Effector CD8-positive, alpha-beta T cell (primary cell): ENCODE measurements at regions not wholly inside any gene's neighbourhood (a gene's known extent, or its start where the extent isn't known, plus 50 kb on each side); places are given as distances from the start of the nearest gene placed in this dataset.
"Not testable (repeated sequence)": the region's sequence is repeated elsewhere in the genome, so short reads cannot be mapped to it uniquely, and the experiment has no call there.

Experiments used
- DNase-seq: peaks from one replicate; lab custom pipeline; 2025; lab: John Stamatoyannopoulos, UW

DNA sequence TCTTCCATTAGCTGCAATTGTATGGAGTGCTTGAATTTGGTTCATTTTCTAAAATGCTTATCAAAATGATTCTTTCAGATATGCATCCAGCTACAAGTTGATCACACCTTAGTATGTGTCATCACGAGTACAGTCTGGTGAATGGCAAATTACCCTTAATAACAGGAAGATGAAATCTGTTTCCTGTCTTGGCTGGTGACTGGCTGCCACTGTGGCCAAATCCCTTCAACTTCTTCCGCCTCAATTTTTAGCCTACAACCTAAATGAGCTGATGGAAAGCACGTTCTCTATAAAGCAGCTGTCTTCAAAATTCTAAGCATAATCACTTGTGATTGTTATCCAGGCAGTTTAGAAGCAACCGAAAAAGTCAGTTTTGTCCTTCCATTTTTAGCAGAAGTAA lies 387.1 kb upstream of the NECTIN3 start:
- DNase-seq = no peak

DNA sequence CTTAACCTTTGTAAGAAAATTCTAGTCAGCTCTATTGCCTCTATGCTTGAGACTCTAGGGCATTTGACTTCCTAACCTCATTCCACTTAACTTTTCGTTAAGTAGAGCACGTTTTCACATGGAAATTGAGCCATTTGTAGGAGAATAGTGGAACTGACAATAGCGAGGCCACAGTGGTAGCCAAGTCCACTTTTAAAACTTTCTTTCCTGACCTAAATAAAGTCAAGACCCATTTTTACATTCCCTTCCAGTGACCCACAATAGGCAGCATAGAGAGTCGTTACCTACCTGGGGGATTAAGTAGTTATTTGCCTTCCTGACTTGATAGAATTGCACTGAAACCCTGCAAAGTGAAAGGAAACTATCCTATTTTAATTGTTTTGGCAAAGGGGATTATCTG lies 386.0 kb upstream of the NECTIN3 start:
- DNase-seq = no peak

DNA sequence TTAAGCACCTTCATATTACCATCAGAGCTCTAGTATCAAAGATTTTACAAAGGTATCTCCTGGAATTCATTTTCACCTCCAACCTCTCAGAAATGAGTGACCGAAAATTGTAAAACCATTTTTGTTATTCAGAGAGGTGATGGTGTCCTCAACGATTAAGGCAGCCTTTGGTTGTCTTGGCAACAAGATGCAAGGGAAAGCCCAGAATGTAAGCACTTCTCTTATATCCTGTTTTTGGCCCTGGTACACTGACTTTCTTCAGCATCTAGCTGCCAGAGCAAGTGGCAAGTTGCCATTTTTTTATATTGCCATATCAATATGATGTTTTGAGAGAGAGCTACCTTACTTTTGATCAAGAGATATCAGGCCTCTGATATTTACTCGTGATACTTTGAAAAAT lies 384.9 kb upstream of the NECTIN3 start:
- no peak for DNase-seq

DNA sequence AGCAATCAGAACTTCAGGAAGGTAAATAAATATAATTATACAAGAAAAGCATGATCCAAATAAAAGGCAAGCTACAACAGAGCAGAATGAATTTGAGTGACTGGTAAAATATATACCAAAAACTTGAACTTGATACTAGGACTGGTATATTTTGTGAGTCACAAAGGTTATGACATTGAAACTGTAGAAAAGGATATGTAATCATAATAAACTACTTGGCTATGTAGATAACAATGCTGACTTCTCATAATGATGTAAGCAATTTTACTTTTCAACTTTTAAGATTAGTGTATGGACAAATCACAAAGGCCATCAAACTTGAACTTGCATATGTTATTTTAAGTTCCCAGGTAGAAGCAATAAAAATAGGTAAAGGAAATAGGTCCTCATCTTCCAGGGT lies 384.5 kb upstream of the NECTIN3 start:
- no peak for DNase-seq

DNA sequence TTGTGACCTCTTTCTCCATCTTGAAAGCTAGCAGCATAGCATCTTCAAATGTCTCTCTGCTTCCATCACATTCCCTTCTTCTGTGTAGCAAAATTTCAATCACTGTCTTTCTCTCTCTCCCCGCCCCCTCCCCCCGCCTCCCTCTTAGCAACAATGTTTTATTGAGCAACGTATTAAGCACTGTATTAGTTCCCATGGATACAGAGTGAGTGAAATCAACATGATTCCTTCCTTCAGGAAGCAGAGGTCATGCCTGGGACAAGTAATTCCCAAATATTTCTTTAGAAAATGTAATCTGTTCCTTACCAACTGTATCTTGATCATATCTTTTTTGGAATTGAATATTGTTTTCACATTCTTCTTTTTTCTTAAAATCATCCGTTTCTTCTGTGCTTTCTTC lies 373.7 kb upstream of the NECTIN3 start:
- no peak for DNase-seq

DNA sequence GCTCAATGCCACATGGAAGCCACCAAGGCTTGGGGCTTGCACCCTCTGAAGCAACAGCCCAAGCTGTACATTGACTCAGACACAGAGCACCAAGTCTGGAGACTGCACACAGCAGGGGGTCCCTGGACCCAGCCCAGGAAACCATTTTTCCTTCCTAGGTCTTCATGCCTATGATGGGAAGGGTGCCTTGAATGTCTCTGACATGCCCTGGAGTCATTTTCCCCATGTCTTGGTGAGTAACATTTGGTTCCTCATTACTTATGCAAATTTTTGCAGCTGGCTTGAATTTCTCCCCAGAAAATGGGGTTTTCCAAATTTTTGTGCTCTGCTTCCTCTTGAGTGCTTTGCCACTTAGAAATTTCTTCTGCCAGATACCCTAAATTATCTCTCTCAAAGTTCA lies 367.3 kb upstream of the NECTIN3 start:
- DNase-seq = not testable (repeated sequence)

DNA sequence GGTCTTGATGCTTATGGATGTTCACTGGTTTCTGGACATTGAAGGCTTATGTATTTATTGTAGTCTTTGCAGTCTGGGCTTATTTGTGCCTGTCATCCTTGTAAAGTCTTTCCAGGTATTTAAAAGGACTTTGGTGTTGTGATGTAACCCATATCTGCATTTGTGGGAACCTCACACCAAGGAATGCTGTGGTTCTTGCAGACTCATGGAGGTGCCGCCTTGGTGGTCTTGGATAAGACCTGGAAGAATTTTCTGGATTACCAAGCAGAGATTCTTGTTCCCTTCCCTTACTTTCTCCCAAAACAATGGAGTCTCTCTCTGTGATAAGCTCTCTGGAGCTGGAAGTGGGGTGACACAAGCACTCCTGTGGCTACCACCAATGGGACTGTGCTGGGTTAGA lies 363.5 kb upstream of the NECTIN3 start:
- no peak for DNase-seq

DNA sequence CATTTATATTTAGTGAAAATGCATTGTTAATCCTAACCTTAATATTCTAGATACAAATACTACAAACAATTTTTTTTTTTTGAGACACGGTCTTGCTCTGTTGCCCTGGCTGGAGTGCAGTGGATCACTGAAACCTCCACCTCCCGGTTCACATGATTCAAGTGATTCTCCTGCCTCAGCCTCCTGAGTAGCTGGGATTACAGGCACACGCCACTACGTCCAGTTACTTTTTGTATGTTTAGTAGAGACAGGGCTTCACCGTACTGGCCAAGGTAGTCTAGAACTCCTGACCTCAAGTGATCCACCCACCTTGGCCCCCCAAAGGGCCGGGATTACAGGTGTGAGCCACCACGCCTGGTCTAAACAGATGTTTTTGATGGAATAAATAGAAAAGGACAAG lies 361.5 kb upstream of the NECTIN3 start:
- no peak for DNase-seq

DNA sequence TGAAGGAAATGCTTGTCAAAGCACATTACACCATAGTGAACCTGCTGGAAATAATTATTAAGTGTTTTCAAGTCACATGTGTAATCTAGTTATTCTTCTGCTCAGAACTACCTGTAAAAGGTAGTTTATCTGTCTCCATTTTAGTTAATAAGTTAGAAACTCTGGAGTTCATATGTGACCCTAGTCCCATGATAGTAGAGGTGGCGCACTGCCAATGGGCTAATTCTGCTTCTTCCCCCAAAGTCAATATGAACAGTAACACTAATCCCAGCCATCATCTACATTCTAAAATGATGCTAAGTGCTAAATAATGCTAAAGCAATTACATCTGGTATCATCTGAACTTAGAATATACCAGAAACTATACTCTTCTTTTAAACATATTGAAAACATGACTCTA lies 361.0 kb upstream of the NECTIN3 start:
- DNase-seq = no peak

DNA sequence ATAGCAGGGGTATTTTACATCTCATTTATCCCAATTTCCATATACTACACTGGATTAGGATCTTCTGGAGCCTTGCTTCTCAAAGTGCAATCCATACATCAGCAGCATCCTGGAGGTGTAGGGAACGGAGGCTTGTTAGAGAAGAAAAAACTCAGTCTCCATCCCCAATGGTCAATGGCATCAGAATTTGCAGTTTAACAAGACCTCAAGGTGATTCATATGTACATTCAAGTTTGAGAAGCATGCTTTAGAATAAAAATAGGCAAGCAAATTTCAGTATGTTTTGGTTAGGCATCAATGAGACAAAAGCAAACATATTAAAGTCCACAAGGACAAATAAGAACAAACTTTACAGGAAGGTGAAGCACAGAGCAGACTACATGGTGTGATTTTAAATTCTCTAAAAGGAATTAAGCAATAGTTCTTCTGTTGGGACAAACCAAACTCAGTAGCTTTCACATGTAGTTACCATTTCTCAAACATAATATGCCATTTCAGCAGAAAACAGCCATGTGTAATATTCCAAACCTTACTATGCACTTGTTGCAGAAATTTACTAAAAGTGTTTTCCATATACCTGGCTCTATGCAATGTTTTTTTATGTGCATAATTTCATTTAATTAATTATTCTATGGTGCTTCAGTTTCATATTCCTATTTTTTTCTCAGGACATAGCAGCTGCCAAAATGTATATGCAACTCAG lies 360.3 kb upstream of the NECTIN3 start:
- no peak for DNase-seq

DNA sequence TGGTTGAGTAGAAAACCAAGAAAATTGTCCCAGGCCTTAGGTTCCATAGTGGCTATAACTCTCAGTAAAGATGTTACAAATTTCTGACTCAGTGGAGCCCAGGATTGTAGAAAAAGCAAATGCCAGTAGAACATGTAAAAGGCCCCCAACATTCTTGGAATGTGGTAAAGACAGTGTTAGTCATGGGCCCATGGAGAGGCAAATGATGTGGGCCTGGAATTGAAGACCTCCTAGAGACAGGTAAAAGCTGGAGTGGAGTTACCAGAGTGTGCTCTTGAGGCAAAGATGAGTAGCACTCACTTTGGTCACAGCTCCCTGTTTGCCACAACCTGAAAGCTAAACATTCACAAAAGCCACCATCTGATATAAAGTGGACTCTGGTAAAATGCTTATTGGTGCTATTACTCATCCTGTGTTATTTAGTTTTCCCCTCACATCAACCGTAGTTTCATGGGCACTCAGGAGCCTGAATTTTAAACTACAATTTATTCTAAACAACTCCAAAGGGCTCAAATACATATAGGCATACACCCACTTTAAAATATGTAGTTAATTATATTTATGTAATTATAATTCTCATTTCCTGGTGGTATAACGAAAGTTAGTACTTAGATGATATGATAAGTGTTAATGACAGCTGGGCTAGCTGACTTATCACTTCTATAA lies 359.6 kb upstream of the NECTIN3 start:
- DNase-seq = no peak

DNA sequence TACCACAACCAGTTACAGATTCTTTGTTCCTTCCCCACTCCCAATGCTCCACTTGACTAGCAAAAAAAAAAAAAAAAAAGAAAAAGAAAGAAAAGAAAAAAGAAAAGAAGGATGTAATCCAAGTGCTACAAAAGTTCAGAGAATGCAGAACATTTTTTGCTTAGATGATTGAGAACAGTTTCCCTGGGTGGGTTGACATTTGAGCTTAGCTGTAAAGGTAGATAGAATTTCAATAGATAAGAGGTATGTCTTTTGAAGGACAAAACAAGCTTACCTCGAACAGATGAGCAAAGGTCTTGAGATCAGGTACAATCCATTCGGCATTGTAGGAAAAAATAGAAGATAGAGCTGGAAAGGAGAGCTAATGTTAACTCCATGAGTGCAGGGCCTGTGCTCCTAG lies 344.6 kb upstream of the NECTIN3 start:
- no peak for DNase-seq

DNA sequence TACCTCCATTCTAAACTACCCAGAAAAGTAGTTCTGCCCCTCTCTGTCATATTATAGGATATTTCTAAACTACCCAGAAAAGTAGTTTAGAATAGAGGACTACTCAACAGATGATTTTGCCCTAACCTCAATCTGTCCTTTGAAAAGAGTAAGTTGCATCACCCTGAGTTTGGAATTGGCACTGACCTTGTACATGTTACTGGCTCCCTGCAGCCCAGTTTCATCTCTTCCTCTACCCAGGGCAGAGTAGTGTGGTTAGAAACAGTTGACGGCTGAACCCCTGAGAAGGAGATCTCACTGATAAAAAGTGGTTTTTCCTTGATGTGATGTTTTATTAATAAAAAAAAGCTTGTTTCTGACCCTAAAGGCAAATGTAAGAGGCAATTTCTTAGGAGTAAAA lies 340.5 kb upstream of the NECTIN3 start:
- no peak for DNase-seq

DNA sequence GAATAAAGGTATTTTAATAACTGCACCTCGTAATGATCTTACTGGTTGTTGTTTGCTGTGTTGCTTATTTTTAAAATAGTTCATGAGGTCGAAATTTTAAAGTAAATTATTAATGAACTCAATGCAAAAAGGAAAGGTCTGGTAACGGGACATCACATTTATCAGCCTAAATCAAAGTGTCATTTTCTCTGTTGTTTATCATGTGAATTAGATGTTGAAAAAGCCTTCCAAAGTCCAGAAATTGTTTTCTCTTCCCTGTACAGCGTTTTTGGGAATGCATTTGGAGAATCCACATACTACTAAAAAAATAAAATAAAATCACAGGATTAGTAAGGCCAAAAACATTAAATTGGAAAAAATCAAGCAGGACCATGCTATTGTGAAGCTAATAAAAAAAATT lies 339.2 kb upstream of the NECTIN3 start:
- no peak for DNase-seq

DNA sequence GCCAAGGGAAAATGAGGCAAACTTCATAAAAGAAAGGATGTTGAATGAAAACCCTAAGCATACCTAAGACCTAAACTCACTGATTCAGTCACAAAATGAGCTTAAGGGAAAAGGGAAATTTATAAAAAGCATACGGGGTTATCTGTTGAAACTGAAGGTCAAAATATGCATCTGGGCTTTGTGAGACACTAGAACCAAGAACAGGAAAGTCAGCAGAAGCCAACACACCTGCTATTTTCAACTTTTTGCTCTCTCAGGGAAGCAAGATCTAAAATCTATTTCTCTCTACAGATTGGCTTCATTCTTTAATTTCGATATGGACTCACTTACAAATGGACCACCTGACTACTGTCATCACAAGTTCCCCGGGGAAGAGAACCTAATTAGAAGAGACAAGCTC lies 338.6 kb upstream of the NECTIN3 start:
- no peak for DNase-seq

DNA sequence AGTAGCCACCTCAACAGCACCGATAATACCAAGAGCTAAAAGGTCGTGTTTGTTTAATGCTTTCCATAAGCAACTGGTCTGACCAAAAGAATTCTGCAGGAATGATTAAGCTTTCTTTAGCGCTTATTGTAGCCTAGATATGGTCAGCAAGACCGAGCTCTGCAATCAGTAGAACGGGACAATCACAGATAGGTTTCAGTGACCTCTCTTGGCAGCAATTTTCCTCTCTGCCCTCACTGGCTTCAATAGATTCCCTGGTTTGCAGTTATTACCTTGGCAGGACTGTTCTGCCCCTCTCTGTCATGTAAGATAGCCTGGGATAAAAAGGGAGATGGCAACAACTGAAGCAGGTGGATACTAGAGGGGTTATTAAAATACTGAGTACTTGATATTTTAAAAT lies 337.1 kb upstream of the NECTIN3 start:
- DNase-seq = no peak

DNA sequence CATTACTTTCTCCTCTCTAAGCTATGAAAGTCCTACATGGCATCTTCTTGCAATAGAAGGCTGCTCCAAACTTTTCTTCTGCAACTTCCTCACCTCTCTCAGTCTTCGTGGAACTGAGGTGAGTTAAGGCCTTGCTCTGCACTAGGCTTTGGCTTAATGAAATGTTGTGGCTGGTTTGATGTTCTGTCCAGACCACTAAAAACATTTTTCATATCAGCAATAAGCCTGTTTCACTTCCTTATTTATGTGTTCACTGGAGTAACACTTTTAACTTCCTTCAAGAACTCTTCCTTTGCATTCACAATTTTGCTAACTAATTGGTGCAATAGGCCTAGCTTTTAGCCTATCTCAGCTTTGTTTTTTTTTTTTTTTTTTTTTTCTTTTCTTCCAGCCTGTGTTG lies 335.3 kb upstream of the NECTIN3 start:
- no peak for DNase-seq

DNA sequence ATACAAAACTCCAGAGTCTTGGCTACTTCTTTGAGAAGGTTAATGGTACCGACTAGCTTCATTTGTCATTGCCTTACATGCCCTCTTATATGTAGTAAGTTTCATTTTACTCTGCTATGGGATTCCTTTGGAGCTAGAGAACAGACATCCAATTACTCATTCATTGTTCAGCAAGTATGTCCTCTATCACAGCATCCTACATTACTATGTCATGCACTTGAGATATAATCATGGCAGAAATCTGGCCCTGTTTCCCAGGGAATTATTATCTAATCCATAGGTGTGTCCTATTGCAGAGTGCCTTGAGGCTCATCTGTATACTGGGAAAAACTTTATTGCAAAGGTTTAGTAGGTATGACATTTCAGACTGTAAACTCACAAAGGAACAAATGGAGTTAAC lies 333.1 kb upstream of the NECTIN3 start:
- no peak for DNase-seq

DNA sequence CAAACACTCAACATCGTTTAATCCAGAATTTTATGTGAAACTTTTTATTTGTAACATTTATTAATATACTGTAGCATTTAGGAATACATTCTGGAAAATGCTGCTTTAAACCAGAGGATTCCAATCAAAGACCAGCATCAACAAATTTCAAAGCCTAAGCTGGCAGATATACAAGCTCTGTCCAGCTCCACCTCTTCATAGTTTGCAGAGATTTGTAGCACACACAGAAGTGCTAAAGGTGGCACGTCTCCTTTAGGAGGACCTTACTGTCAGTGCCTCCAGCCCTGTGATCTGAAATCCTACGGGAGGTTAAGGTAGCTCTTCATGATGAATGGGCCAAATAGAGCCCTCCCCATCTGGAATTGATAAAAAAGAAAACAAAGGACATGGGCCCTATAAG lies 329.7 kb upstream of the NECTIN3 start:
- DNase-seq = no peak

DNA sequence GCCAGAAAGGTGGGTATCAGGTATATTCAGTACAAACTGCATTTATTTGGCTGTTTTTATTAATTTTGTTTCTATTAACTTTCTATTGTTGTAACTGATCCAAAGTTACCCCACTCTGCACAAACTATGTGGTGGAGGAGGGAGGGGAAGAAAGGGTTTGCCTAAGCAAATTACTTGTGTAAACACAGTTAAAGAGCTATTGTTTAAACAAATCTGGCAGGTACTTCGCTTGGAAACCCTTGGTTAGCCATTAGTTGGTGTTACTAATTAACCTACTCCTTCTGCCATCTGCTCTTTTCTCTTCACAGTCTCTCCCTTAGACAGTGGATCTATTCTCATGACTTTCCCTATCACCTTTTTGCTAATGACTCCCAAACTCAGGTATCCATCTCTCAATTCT lies 328.4 kb upstream of the NECTIN3 start:
- DNase-seq = no peak

DNA sequence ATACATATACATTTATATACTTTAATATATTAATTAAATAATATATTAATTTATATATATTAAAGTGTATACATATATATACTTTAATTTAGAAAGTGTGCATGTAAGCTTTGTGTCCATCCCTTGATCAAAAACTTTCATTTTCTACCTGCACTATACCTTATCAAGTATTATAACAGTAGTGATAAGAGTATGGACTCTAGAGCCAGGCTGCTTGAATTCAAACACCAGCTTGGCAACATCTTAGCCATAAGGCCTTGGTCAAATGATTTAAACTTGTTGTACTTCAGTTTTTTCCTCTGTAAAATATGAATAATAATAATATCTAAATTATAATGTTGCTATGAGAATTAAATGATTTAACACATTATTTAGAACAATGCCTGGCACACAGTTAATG lies 327.6 kb upstream of the NECTIN3 start:
- DNase-seq = no peak

DNA sequence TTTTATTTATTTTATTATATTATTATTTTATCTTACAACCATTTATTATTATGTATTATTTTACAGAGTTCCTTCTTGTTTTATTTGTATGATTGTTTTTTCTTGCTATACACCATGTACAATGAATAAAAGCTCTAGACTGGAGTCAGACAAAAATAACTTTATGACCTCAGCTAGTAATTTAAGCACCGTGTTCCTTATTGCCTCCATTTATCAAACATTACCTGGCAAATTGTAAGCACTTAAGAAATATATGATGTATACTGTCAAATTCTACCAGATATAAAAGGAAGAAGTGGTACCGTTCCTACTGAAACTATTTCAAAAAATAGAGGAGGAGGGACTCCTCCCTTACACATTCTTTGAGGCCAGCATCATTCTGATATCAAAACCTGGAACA lies 326.9 kb upstream of the NECTIN3 start:
- DNase-seq = no peak

DNA sequence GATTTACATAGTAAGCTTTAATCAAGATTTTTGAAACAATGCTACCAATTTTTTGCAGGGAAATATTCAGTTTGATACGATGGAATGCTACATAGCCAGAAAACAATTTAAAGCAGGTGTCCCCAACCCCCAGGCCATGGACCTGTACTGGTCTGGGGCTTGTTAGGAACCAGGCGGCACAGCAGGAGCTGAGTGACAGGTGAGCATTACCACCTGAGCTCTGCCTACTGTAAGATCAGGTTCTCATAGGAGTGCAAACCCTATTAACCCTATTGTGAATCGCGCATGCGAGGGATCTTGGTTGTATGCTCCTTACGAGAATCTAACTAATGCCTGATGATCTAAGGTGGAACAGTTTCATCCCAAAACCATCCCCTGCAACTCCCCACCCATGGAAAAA lies 322.6 kb upstream of the NECTIN3 start:
- DNase-seq = no peak

DNA sequence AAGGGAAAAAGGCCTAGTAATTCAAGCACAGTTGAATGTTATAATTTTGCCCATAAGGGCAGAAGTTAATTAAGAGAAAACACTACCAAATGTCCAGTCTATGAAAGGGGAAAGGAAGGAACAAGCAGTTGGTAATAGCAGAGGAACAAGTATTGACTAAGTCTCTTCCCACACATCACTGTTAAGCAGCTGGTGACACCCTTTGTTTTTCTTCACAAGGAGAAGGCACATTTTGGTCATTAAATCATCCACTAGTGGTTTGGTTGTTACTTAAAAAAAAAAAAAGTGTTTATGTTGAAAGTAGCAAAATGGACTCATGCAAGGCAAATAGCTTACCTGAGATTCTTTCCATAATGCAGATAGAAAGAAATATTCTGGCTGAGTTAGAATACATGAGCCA lies 321.4 kb upstream of the NECTIN3 start:
- no peak for DNase-seq
